HEK293 (cell line): ENCODE measurements at regions not wholly inside any gene's neighbourhood (a gene's known extent, or its start where the extent isn't known, plus 50 kb on each side); places are given as distances from the start of the nearest gene placed in this dataset.
"Not testable (repeated sequence)": the region's sequence is repeated elsewhere in the genome, so short reads cannot be mapped to it uniquely, and the experiment has no call there.

Experiments used
- CTCF ChIA-PET: fragments of 350-600 bp; formaldehyde crosslinking; extraction: SDS; loops from one replicate; lab custom pipeline; 2021; ENCODE audit warnings: antibody characterized with exemption; lab: Yijun Ruan, JAX
- POLR2A ChIA-PET: fragments of 300-600 bp; formaldehyde crosslinking; extraction: SDS; loops from one replicate; lab custom pipeline; 2020; ENCODE audit warnings: antibody characterized with exemption, inconsistent platforms; lab: Yijun Ruan, JAX
- H3K27ac ChIP-seq: fragments of 200-500 bp; sonication (Bioruptor generic); 2 replicates; pipeline ENCODE4 v1.5.1; 2014; ENCODE audit warnings: low read depth, low read length, control low read depth, inconsistent platforms; ENCODE audit errors: extremely low read depth
- H3K36me3 ChIP-seq, 2 experiments: fragments of 200-500 bp in 1 of 2; sonication (Bioruptor generic) in 1 of 2; 1 replicate in 1 of 2; 2 replicates in 1 of 2; pipeline ENCODE4 v1.5.1; 2014 to 2017; ENCODE audit warnings: inconsistent platforms in 2 of 2, low read length in 2 of 2; ENCODE audit not compliant: control insufficient read depth in 2 of 2, insufficient read depth in 1 of 2
- H3K4me1 ChIP-seq: fragments of 200-500 bp; sonication (Bioruptor generic); 2 replicates; pipeline ENCODE4 v1.5.1; 2014; ENCODE audit warnings: mild to moderate bottlenecking, low read length, inconsistent platforms; ENCODE audit not compliant: control insufficient read depth, insufficient read depth
- H3K4me3 ChIP-seq: 2 replicates; pipeline ENCODE4 v1.5.1; 2011; ENCODE audit warnings: low read depth, mild to moderate bottlenecking, control low read depth, low read length, moderate library complexity
- H3K9me3 ChIP-seq: fragments of 200-500 bp; sonication (Bioruptor generic); 2 replicates; pipeline ENCODE4 v1.5.1; 2014; ENCODE audit warnings: low read depth, low read length, inconsistent platforms; ENCODE audit not compliant: control insufficient read depth, insufficient read depth
- CTCF ChIP-seq: fragments of 450-650 bp; formaldehyde crosslinking; IDR thresholded peaks from 2 replicates; pipeline ENCODE4 v1.5.1; 2016; ENCODE audit warnings: missing biosample characterization, missing genetic modification characterization
- GLI4 ChIP-seq: fragments of 450-650 bp; formaldehyde crosslinking; IDR thresholded peaks from 2 replicates; pipeline ENCODE4 v1.5.1; 2016; ENCODE audit warnings: missing biosample characterization, missing genetic modification characterization
- GLIS1 ChIP-seq: fragments of 450-650 bp; formaldehyde crosslinking; IDR thresholded peaks from 2 replicates; pipeline ENCODE4 v1.5.1; 2016; ENCODE audit warnings: missing biosample characterization, missing genetic modification characterization
- HOXA7 ChIP-seq: sonication (generic); formaldehyde crosslinking; IDR thresholded peaks from 2 replicates; pipeline ENCODE4 v1.8.1; 2022; ENCODE audit warnings: missing genetic modification reagents, borderline replicate concordance
- MZF1 ChIP-seq: fragments of 450-650 bp; formaldehyde crosslinking; IDR thresholded peaks from 2 replicates; pipeline ENCODE4 v1.5.1; 2017; ENCODE audit warnings: missing biosample characterization, missing genetic modification characterization, borderline replicate concordance
- PATZ1 ChIP-seq: fragments of 450-650 bp; formaldehyde crosslinking; IDR thresholded peaks from 2 replicates; pipeline ENCODE4 v1.5.1; 2016; ENCODE audit warnings: missing biosample characterization, missing genetic modification characterization
- TRIM28 ChIP-seq: IDR thresholded peaks from 2 replicates; pipeline ENCODE4 v1.6.1; 2011; ENCODE audit warnings: low read length, control low read depth, borderline replicate concordance
- YY1 ChIP-seq: fragments of 450-650 bp; formaldehyde crosslinking; IDR thresholded peaks from 2 replicates; pipeline ENCODE4 v1.5.1; 2018; ENCODE audit warnings: missing biosample characterization, missing genetic modification characterization
- YY2 ChIP-seq: fragments of 450-650 bp; formaldehyde crosslinking; IDR thresholded peaks from 2 replicates; pipeline ENCODE4 v1.5.1; 2016; ENCODE audit warnings: missing biosample characterization, missing genetic modification characterization
- ZBTB1 ChIP-seq: fragments of 450-650 bp; formaldehyde crosslinking; IDR thresholded peaks from 2 replicates; pipeline ENCODE4 v1.5.1; 2016; ENCODE audit warnings: missing biosample characterization, missing genetic modification characterization
- ZBTB6 ChIP-seq: fragments of 450-650 bp; formaldehyde crosslinking; IDR thresholded peaks from 2 replicates; pipeline ENCODE4 v1.5.1; 2017; ENCODE audit warnings: missing biosample characterization, missing genetic modification characterization
- ZNF174 ChIP-seq: fragments of 450-650 bp; formaldehyde crosslinking; IDR thresholded peaks from 2 replicates; pipeline ENCODE4 v1.5.0; 2017; ENCODE audit warnings: missing biosample characterization, mild to moderate bottlenecking, missing genetic modification characterization
- ZNF19 ChIP-seq: fragments of 450-650 bp; formaldehyde crosslinking; IDR thresholded peaks from 2 replicates; pipeline ENCODE4; 2016; ENCODE audit warnings: missing biosample characterization, missing genetic modification characterization, low read depth
- ZNF350 ChIP-seq: fragments of 450-650 bp; formaldehyde crosslinking; IDR thresholded peaks from 2 replicates; pipeline ENCODE4 v1.5.0; 2017; ENCODE audit warnings: missing biosample characterization, mild to moderate bottlenecking, missing genetic modification characterization
- ZNF354C ChIP-seq: fragments of 450-650 bp; formaldehyde crosslinking; IDR thresholded peaks from 2 replicates; pipeline ENCODE4 v1.5.1; 2016; ENCODE audit warnings: missing biosample characterization, missing genetic modification characterization, low read depth, borderline replicate concordance
- ZNF37A ChIP-seq: fragments of 450-650 bp; IDR thresholded peaks from 2 replicates; pipeline ENCODE4 v1.5.1; 2018; ENCODE audit warnings: missing biosample characterization, missing genetic modification characterization
- ZNF510 ChIP-seq: fragments of 450-650 bp; formaldehyde crosslinking; IDR thresholded peaks from 2 replicates; pipeline ENCODE4 v1.5.1; 2018; ENCODE audit warnings: mild to moderate bottlenecking, missing genetic modification characterization, missing biosample characterization; ENCODE audit not compliant: insufficient replicate concordance
- ZNF623 ChIP-seq: fragments of 450-650 bp; formaldehyde crosslinking; IDR thresholded peaks from 2 replicates; pipeline ENCODE4 v1.5.1; 2016; ENCODE audit warnings: missing biosample characterization, missing genetic modification characterization
- ZNF624 ChIP-seq: fragments of 450-650 bp; formaldehyde crosslinking; IDR thresholded peaks from 2 replicates; pipeline ENCODE4 v1.5.1; 2017; ENCODE audit warnings: missing biosample characterization, missing genetic modification characterization
- ZNF639 ChIP-seq: fragments of 450-650 bp; formaldehyde crosslinking; IDR thresholded peaks from 2 replicates; pipeline ENCODE4 v1.5.1; 2016; ENCODE audit warnings: missing biosample characterization, missing genetic modification characterization
- ZNF645 ChIP-seq: fragments of 450-650 bp; formaldehyde crosslinking; IDR thresholded peaks from 2 replicates; pipeline ENCODE4; 2016; ENCODE audit warnings: missing biosample characterization, missing genetic modification characterization
- ZNF660 ChIP-seq: fragments of 450-650 bp; IDR thresholded peaks from 2 replicates; pipeline ENCODE4 v1.5.1; 2018; ENCODE audit warnings: missing biosample characterization, mild to moderate bottlenecking, missing genetic modification characterization
- ZNF837 ChIP-seq: fragments of 450-650 bp; formaldehyde crosslinking; IDR thresholded peaks from 2 replicates; pipeline ENCODE4 v1.5.1; 2016; ENCODE audit warnings: missing biosample characterization, missing genetic modification characterization

GRCh38 chr10:120213283-120213682, 243.7 kb upstream of the PLPP4 start:
- H3K27ac ChIP-seq, POLR2A ChIA-PET, H3K4me3 ChIP-seq, H3K9me3 ChIP-seq, H3K4me1 ChIP-seq, H3K36me3 ChIP-seq: not testable (repeated sequence)
- CTCF ChIA-PET: interaction anchor here (0.6 to 1.0 kb wide), 2 partner anchors 125 to 190 kb away, joined by 3 to 5 read pairs; no protein-coding TSS in a partner anchor

GRCh38 chr10:120217736-120218135, 239.3 kb upstream of the PLPP4 start:
- CTCF ChIA-PET: interaction anchor here (0.6 to 0.7 kb wide), 2 partner anchors 206 to 520 kb away, joined by 3 read pairs; no protein-coding TSS in a partner anchor
- no peaks in the 10 kb centered on the region for H3K9me3 ChIP-seq
- H3K27ac ChIP-seq: no peak overlapping the region
- no peak overlapping the region for H3K4me3 ChIP-seq
- TF ChIP-seq ZNF19 (tag by site-specific recombination) (no peak), MZF1 (tag by site-specific recombination) (peak; percentile 32; the same call in 1 of the 2 replicates)
- H3K4me1 ChIP-seq: no peaks in the 10 kb centered on the region
- POLR2A ChIA-PET: no interaction called here
- H3K36me3 ChIP-seq: no peaks in the 10 kb centered on the region

- POLR2A ChIA-PET: no interaction called here
- CTCF ChIA-PET: interaction anchor here (0.5 to 2.4 kb wide), 53 partner anchors 9 to 1495 kb away, joined by 3 to 45 read pairs (median 4); no protein-coding TSS in a partner anchor
- TF ChIP-seq YY1 (tag by site-specific recombination): no peak
- TF ChIP-seq ZNF510: no peak
- TF ChIP-seq ZNF624 (tag by site-specific recombination): no peak
- TF ChIP-seq ZNF623 (tag by site-specific recombination): no peak
- peak; percentile 46; the same call in 1 of the 2 replicates for TF ChIP-seq CTCF (tag by site-specific recombination)
- TF ChIP-seq ZNF639 (tag by site-specific recombination): no peak
- TF ChIP-seq ZNF37A: no peak
- TF ChIP-seq ZNF837 (tag by site-specific recombination): no peak
- TF ChIP-seq ZNF645 (tag by site-specific recombination): no peak
- TF ChIP-seq PATZ1: no peak
- 0 out of 2 replicates have a peak, but pooled peaks have one; percentile 12 for TF ChIP-seq YY2 (tag by site-specific recombination)
- TF ChIP-seq ZBTB1 (tag by site-specific recombination): no peak
- TF ChIP-seq GLI4 (tag by site-specific recombination): no peak
- peak; percentile 89; the same call in 1 of the 2 replicates for TF ChIP-seq TRIM28
- TF ChIP-seq ZNF354C (tag by site-specific recombination): no peak
- 0 out of 2 replicates have a peak, but pooled peaks have one; percentile 40 for TF ChIP-seq ZNF660 (tag by site-specific recombination)
- no peak for TF ChIP-seq ZNF174 (tag by site-specific recombination)
- no peak for TF ChIP-seq HOXA7 (CRISPR knock-in tag)
- TF ChIP-seq ZNF350 (tag by site-specific recombination): no peak
- TF ChIP-seq ZBTB6 (tag by site-specific recombination): no peak
- 0 out of 2 replicates have a peak, but pooled peaks have one; percentile 14 for TF ChIP-seq GLIS1
Measured at GRCh38 chr10:120221873-120222485, 235.0 kb upstream of the PLPP4 start.

More at GRCh38 chr10:120221873-120222485, 235.0 kb upstream of the PLPP4 start:
- H3K27ac ChIP-seq: no peak overlapping the region
- H3K9me3 ChIP-seq: no peaks in the 10 kb centered on the region
- no peak overlapping the region for H3K4me3 ChIP-seq
- no peaks in the 10 kb centered on the region for H3K4me1 ChIP-seq
- H3K36me3 ChIP-seq: no peaks in the 10 kb centered on the region
